Thyroid gland (tissue), 4 donors: ENCODE measurements at regions not wholly inside any gene's neighbourhood (a gene's known extent, or its start where the extent isn't known, plus 50 kb on each side); places are given as distances from the start of the nearest gene placed in this dataset.
"Not testable (repeated sequence)": the region's sequence is repeated elsewhere in the genome, so short reads cannot be mapped to it uniquely, and the experiment has no call there.

Experiments
- DNase-seq, 2 donors: peaks; one replicate each; pipeline ENCODE4 v3.0.0-alpha.2; 2019
- H3K27ac ChIP-seq, 3 donors: fragments of 200-600 bp; sonication (generic); 1 replicate in 2 of 3; 2 replicates in 1 of 3; pipeline ENCODE4 v1.5.1; 2016 to 2019; ENCODE audit warnings: mild to moderate bottlenecking in 1 of 3, moderate library complexity in 1 of 3
- H3K27me3 ChIP-seq: fragments of 200-600 bp; sonication (generic); one replicate; pipeline ENCODE4 v1.5.1; 2019
- H3K36me3 ChIP-seq, 2 donors: fragments of 200-600 bp; sonication (generic); one replicate each; pipeline ENCODE4 v1.5.1; 2016 to 2019
- H3K4me1 ChIP-seq, 2 donors: fragments of 200-600 bp; sonication (generic); one replicate each; pipeline ENCODE4 v1.5.1; 2017 to 2019
- H3K4me3 ChIP-seq, 3 donors: fragments of 200-600 bp; sonication (generic); replicated peaks in 1 of 3; 1 replicate in 2 of 3; 2 replicates in 1 of 3; pipeline ENCODE4 v1.5.1; 2016; ENCODE audit warnings: mild to moderate bottlenecking in 1 of 3
- H3K9me3 ChIP-seq: fragments of 200-600 bp; sonication (generic); one replicate; pipeline ENCODE4 v1.5.1; 2017
- POLR2A ChIP-seq, 2 donors: fragments of 450-650 bp; IDR thresholded peaks; one replicate each; pipeline ENCODE4 v1.6.1; 2017; ENCODE audit warnings: antibody characterized with exemption in 2 of 2, mild to moderate bottlenecking in 2 of 2, moderate library complexity in 1 of 2
- WGBS, 2 donors: methylation state at CpG; one replicate each; pipeline ENCODE4 v1.1.5; 2017; 5-methylcytosine and 5-hydroxymethylcytosine counted together
- intact Hi-C: fragments of 100-400 bp; cut with DNase I; formaldehyde crosslinking; loops from one replicate; pipeline ENCODE4 v1.15.1; 2023
- TF ChIP-seq, protein P1 (sequence below), 6 experiments: fragments of 200-600 bp in 3 of 6; fragments of 450-650 bp in 3 of 6; sonication (generic) in 3 of 6; IDR thresholded peaks; one replicate each; pipeline ENCODE4 v1.5.1; 2016 to 2019; ENCODE audit warnings: antibody characterized with exemption in 6 of 6, mild to moderate bottlenecking in 2 of 6, inconsistent platforms in 1 of 6, moderate library complexity in 1 of 6

- 84 to 92% methylated on average over 7 to 9 of the region's 11 CpGs for WGBS, 2 donors
- DNase-seq, result no peak
- Histone ChIP-seq H3K4me3 (no peak overlapping the region), H3K4me1 (no peaks in the 10 kb centered on the region), H3K27ac (no peak overlapping the region), H3K36me3 (no peaks in the 10 kb centered on the region), H3K9me3 (no peaks in the 10 kb centered on the region), H3K27me3 (no peaks in the 10 kb centered on the region)
- intact Hi-C loops, result loop anchor here (10.0 kb wide), 1 partner anchor 1425 kb away; no protein-coding TSS in a partner anchor
- TF ChIP-seq, protein P1, sequence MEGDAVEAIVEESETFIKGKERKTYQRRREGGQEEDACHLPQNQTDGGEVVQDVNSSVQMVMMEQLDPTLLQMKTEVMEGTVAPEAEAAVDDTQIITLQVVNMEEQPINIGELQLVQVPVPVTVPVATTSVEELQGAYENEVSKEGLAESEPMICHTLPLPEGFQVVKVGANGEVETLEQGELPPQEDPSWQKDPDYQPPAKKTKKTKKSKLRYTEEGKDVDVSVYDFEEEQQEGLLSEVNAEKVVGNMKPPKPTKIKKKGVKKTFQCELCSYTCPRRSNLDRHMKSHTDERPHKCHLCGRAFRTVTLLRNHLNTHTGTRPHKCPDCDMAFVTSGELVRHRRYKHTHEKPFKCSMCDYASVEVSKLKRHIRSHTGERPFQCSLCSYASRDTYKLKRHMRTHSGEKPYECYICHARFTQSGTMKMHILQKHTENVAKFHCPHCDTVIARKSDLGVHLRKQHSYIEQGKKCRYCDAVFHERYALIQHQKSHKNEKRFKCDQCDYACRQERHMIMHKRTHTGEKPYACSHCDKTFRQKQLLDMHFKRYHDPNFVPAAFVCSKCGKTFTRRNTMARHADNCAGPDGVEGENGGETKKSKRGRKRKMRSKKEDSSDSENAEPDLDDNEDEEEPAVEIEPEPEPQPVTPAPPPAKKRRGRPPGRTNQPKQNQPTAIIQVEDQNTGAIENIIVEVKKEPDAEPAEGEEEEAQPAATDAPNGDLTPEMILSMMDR (IDR thresholded peaks at IDR 0.05), result no peak
- TF ChIP-seq POLR2A (IDR thresholded peaks at IDR 0.05), result no peak
These were observed 240.6 kb upstream of the SGCG start for GRCh38 chr13:22940090-22940710.

GRCh38 chr13:22940736-22941135 lies 240.0 kb upstream of the SGCG start:
- DNase-seq, result no peak
- 87 to 92% methylated on average over 12 to 14 of the region's 14 CpGs for WGBS, 2 donors
- intact Hi-C loops, result loop anchor here (10.0 kb wide), 1 partner anchor 1424 kb away; no protein-coding TSS in a partner anchor
- H3K27me3 ChIP-seq, result no peaks in the 10 kb centered on the region
- no peak overlapping the region for H3K27ac ChIP-seq
- no peaks in the 10 kb centered on the region for H3K36me3 ChIP-seq
- no peak overlapping the region for H3K4me3 ChIP-seq
- H3K9me3 ChIP-seq, result no peaks in the 10 kb centered on the region
- H3K4me1 ChIP-seq, result no peaks in the 10 kb centered on the region
- TF ChIP-seq, protein P1 (IDR thresholded peaks at IDR 0.05), result no peak
- no peak for TF ChIP-seq POLR2A (IDR thresholded peaks at IDR 0.05)

GRCh38 chr13:22941495-22941894 lies 239.3 kb upstream of the SGCG start:
- H3K27me3 ChIP-seq, DNase-seq, H3K9me3 ChIP-seq, H3K4me3 ChIP-seq, H3K36me3 ChIP-seq, H3K4me1 ChIP-seq, H3K27ac ChIP-seq: not testable (repeated sequence)
- WGBS, 2 donors, result 97 to 100% methylated on average over 1 to 4 of the region's 8 CpGs
- intact Hi-C loops, result loop anchor here (10.0 kb wide), 1 partner anchor 1423 kb away; no protein-coding TSS in a partner anchor

DNA sequence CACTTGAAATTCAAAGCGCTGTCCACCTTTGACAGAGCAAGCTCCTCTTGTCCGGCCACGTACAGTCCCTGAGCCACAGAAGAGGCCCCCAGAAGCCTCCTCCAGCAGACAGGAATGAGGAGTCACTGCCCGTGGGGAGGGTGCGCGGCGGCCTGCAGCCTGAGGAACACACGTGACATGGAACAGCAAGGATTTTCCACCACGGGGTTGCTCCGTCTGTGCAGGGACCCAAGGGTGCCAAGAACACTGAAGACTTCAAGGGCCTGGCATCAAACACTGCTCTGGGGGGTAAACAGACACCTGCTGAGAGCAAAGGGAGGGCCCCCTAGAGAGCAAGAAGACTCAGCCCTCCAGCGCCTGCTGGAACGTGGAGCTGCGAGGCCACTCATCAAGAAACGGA lies 237.9 kb upstream of the SGCG start:
- not testable (repeated sequence) for H3K36me3 ChIP-seq, H3K27me3 ChIP-seq, H3K4me3 ChIP-seq, H3K9me3 ChIP-seq, H3K27ac ChIP-seq, H3K4me1 ChIP-seq
- 34 to 55% methylated on average over 13 to 14 of the region's 14 CpGs for WGBS, 2 donors
- intact Hi-C loops, result loop anchor here (10.0 kb wide), 1 partner anchor 1422 kb away; no protein-coding TSS in a partner anchor
- DNase-seq, result peak; percentile 62 to 79

- Histone ChIP-seq H3K36me3 (no peaks in the 10 kb centered on the region), H3K4me1 (no peaks in the 10 kb centered on the region), H3K4me3 (no peak overlapping the region), H3K27me3 (no peaks in the 10 kb centered on the region), H3K9me3 (no peaks in the 10 kb centered on the region), H3K27ac (no peak overlapping the region)
- intact Hi-C loops, result loop anchor here (10.0 kb wide), 1 partner anchor 1420 kb away; no protein-coding TSS in a partner anchor
- DNase-seq, result no peak
- TF ChIP-seq, protein P1 (IDR thresholded peaks at IDR 0.05), result no peak
- TF ChIP-seq POLR2A (IDR thresholded peaks at IDR 0.05), result no peak
- WGBS, 2 donors, result 84 to 86% methylated on average over 12 to 13 of the region's 13 CpGs
These were observed 236.4 kb upstream of the SGCG start for GRCh38 chr13:22944378-22944777.

GRCh38 chr13:22945321-22946226 lies 235.2 kb upstream of the SGCG start:
- TF ChIP-seq, protein P1 (IDR thresholded peaks at IDR 0.05), result no peak
- TF ChIP-seq POLR2A (IDR thresholded peaks at IDR 0.05), result no peak
- no peak overlapping the region for H3K4me3 ChIP-seq
- H3K4me1 ChIP-seq, result no peaks in the 10 kb centered on the region
- H3K9me3 ChIP-seq, result no peaks in the 10 kb centered on the region
- DNase-seq, result no peak
- intact Hi-C loops, result loop anchor here (10.0 kb wide), 1 partner anchor 1419 kb away; no protein-coding TSS in a partner anchor
- no peak overlapping the region for H3K27ac ChIP-seq
- 77 to 85% methylated on average over 9 of the region's 9 CpGs for WGBS, 2 donors
- H3K27me3 ChIP-seq, result no peaks in the 10 kb centered on the region
- no peaks in the 10 kb centered on the region for H3K36me3 ChIP-seq
